Esophagus mucosa (tissue), 1 donor: ENCODE measurements at regions not wholly inside any gene's neighbourhood (a gene's known extent, or its start where the extent isn't known, plus 50 kb on each side); places are given as distances from the start of the nearest gene placed in this dataset.

Experiments
- ATAC-seq: fragments of 200-7000 bp; cut with Tn5 transposase; one replicate; pipeline ENCODE4 v1.9.1; 2020
- donor health status: DM: yes; HTN: yes; CAD: no.

GRCh38 chr6:113735491-113735890 lies 121.7 kb upstream of the MARCKS start:
- ATAC-seq: no peak

- no peak for ATAC-seq
Observed at GRCh38 chr6:113736978-113737377, 120.2 kb upstream of the MARCKS start.

- ATAC-seq: no peak
Observed at GRCh38 chr6:113739041-113739655, 118.0 kb upstream of the MARCKS start.

GRCh38 chr6:113741651-113742050 lies 115.5 kb upstream of the MARCKS start:
- ATAC-seq: no peak

- no peak for ATAC-seq
Observed at GRCh38 chr6:113742342-113742741, 114.8 kb upstream of the MARCKS start.

GRCh38 chr6:113744861-113745260 lies 112.3 kb upstream of the MARCKS start:
- no peak for ATAC-seq

GRCh38 chr6:113750151-113750855 lies 106.8 kb upstream of the MARCKS start:
- ATAC-seq: no peak

GRCh38 chr6:113754291-113754690 lies 102.9 kb upstream of the MARCKS start:
- no peak for ATAC-seq

GRCh38 chr6:113755449-113756289 lies 101.5 kb upstream of the MARCKS start:
- ATAC-seq: no peak

GRCh38 chr6:113756290-113756665 lies 100.9 kb upstream of the MARCKS start:
- ATAC-seq: no peak

- no peak for ATAC-seq
Observed at GRCh38 chr6:113758214-113758613, 98.9 kb upstream of the MARCKS start.

- peak; percentile 80 for ATAC-seq
Observed at GRCh38 chr6:113758826-113759574, 98.1 kb upstream of the MARCKS start.

GRCh38 chr6:113762641-113763040 lies 94.5 kb upstream of the MARCKS start:
- ATAC-seq: no peak

- ATAC-seq: peak; percentile 75
Observed at GRCh38 chr6:113763311-113763766, 93.8 kb upstream of the MARCKS start.

GRCh38 chr6:113763876-113764275 lies 93.3 kb upstream of the MARCKS start:
- ATAC-seq: peak; percentile 96

GRCh38 chr6:113765909-113766308 lies 91.2 kb upstream of the MARCKS start:
- ATAC-seq: no peak

- no peak for ATAC-seq
Observed at GRCh38 chr6:113767985-113768384, 89.2 kb upstream of the MARCKS start.

- no peak for ATAC-seq
Observed at GRCh38 chr6:113772961-113773360, 84.2 kb upstream of the MARCKS start.

- peak; percentile 77 for ATAC-seq
Observed at GRCh38 chr6:113774127-113774825, 82.9 kb upstream of the MARCKS start.

GRCh38 chr6:113776998-113777397 lies 80.1 kb upstream of the MARCKS start:
- ATAC-seq: no peak

- no peak for ATAC-seq
Observed at GRCh38 chr6:113777601-113778000, 79.5 kb upstream of the MARCKS start.

- no peak for ATAC-seq
Observed at GRCh38 chr6:113779656-113780055, 77.5 kb upstream of the MARCKS start.
